ENCODE measurements at regions not wholly inside any gene's neighbourhood (a gene's known extent, or its start where the extent isn't known, plus 50 kb on each side); places are given as distances from the start of the nearest gene placed in this dataset.

DNA sequence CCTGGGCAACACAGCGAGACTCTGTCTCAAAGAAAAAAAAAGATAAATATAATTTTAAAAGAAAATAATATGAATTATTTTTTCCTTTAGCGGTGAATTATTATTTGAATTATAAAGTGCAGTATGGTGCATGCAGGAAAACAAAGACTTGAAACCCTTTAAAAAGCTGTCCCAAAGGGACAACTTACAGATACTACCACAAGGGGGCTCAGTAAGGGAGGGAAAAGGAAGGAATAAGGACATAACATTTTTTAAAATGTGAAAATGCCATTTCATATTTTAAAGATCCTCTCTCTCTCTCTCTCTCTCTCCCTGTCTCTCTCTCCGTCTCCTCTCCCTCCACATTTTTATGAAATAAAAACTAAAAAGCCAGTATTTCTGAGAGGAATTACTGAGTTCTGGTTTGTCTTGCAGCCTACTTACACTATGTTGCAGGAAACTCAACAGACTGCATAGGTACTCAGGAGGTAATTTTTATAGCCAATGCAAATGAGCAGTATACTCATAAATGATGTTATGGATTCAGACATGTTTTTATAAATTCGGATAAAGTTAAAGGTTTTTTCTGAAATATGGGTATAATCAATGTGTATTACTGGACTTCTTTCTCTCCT, 455.0 kb upstream of the GJE1 start:
- DNase-seq (ENCODE audit: low read depth): peak; percentile 46

GRCh38 chr6:141675957-141676356, 456.8 kb upstream of the GJE1 start:
- peak; percentile 13 for DNase-seq (ENCODE audit: low read depth)

DNA sequence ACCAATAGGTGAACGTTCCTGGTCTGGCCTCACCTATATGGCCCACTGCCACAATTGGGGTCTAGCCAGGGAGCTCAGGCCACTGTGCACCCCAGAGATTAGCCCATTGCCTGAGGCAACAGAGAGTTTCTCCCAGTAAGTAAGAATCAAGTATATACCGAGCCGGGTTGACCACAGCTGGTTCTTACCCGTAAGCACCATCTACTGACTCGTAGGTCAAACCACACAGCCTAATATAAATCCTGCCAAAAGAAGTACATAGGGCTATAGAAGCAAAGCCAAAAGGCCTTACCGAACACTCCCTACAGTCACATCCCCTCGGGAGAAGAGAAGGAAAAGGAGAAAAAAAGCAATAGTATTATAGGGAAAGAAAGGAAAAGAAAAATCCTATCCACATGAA, 463.6 kb upstream of the GJE1 start:
- DNase-seq (ENCODE audit: low read depth): no peak

GRCh38 chr6:141667580-141668309, 465.0 kb upstream of the GJE1 start:
- peak; percentile 66 for DNase-seq (ENCODE audit: low read depth)

GRCh38 chr6:141666187-141666586, 466.5 kb upstream of the GJE1 start:
- no peak for DNase-seq (ENCODE audit: low read depth)

DNA sequence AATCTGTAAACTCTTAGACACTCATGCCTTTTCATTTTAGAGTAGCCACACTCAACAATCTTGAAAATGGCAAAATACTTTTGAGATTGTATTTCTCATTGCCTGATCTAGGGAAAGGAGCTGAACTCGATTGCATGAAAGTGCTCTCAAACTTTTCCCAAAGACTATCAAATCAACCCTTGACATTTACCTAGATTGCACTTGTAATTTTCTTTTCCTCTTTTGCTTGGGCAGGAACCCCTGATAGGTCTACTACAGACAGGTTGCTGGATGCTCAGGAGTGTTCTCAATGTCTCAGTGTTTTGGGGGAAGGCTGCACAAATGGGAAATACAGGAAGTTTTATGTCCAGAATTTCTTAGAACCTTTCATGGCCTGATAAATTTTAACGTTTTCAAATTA, 468.0 kb upstream of the GJE1 start:
- DNase-seq (ENCODE audit: low read depth): no peak

DNA sequence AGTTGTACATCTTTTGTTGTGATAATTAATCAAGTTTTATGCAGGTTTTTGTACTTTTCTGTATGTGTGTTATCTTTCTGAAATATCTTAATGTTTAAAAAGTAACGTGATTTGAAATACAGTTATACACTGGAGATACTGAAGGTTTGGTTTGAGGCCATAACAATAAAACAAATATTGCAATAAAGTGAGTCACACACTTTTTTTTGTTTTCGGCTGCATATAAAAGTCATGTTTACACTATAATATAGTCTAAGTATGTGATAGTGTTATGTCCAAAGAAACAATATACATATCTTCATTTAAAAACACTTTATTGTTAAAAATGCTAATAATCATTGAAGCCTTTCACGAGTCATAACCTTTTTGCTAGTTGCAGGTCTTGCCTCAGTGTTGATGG, 473.1 kb upstream of the GJE1 start:
- no peak for DNase-seq (ENCODE audit: low read depth)

DNA sequence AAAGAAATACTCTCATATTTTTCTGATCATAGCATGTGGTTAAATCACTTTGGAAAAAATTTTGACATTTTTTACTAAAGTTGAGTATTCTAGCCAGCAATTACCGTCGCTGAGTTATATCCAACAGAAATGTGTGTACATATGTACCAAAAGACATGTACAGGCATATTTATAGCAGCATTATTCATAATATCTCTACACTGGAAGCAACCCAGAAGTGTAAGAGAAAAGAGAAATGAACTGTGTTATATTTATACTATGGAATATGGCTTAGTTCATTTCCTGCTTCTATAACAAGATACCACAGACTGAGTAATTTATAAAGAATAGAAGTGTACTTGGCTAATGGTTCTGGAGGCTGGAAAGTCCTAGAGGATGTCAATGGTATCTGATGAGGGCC, 474.0 kb upstream of the GJE1 start:
- DNase-seq (ENCODE audit: low read depth): no peak

DNA sequence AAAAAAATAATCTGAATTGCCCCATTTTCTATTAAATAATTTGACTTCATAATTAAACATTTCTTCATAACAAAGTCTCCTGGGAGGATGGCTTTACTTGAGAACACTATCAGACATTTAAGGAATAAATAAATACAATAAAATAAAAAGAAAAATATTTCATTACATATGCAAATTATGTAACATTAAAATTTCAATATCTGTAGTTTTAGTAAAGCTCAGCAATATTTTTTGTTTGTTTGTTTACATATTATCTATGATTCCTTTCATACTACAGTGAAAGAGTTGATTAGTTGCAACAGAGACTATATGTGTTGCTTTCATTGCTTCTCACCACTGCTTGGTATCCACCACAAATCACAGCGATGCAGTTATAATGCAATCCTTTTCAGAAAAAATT, 474.9 kb upstream of the GJE1 start:
- no peak for DNase-seq (ENCODE audit: low read depth)

- no peak for DNase-seq (ENCODE audit: low read depth)
Observed at GRCh38 chr6:141653590-141653989, 479.1 kb upstream of the GJE1 start.

GRCh38 chr6:141641951-141642350, 490.8 kb upstream of the GJE1 start:
- no peak for DNase-seq (ENCODE audit: low read depth)

- no peak for DNase-seq (ENCODE audit: low read depth)
Observed at GRCh38 chr6:141641406-141641805, 491.3 kb upstream of the GJE1 start.

- no peak for DNase-seq (ENCODE audit: low read depth)
Observed at GRCh38 chr6:141635621-141636020, 497.1 kb upstream of the GJE1 start.

DNA sequence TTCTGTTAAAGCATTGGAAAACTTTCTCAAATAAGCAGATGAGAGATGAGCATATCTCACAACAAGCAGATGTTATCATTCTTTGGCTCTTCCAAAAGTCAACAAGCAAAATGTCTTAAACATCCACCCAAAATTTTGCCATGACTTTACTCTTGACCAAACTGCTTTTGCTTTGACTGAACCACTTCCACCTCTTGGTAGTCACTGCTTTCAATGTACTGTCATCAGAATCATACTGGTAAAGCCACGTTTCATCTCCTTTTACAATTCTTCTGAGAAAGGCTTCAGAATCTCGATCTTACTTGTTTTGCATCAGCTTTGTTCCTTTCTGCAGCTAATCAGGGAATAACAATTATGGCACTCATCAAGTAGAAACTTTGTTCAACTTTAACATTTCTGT, 498.5 kb upstream of the GJE1 start:
- DNase-seq (ENCODE audit: low read depth): no peak

DNA sequence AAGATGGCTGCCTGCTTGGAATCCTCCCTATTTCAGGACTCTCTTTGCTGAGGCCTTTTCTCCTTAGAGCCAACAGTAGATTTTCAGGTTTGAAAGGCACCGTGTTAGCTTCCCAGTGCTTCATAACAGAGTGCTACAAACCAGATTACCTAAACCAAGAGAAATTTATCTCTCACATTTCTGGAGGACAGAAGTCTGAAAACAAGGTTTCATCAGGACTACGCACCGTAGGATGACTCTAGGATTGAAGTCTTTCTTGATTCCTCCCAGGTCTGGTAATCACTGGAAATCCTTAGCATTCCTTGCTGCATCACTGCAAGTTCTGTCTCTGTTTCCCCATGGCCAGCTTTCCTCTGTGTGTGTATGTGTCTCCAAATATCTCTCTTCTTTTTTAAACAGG, 508.4 kb upstream of the GJE1 start:
- no peak for DNase-seq (ENCODE audit: low read depth)

- no peak for DNase-seq (ENCODE audit: low read depth)
Observed at GRCh38 chr6:141618180-141618581, 514.5 kb upstream of the GJE1 start.

DNA sequence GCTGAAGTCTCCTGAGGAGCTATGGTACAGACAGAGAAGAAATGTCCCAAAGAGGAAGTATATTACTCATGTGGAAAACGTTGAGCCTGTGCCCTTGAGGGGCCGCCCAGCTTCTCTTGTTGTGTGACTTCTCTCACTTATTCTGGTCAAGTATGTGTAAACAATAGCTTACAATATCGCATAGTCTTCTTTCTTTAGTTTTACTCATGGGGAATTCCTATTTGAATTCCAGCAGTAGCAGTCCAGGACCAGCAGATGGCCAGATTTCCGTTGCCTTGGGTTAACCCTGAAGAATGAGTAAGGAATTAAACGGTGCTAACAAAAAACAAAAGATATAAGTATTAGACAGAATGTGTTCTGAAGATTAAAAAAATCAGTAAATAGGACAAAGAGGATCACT, 522.0 kb upstream of the GJE1 start:
- peak; percentile 40 for DNase-seq (ENCODE audit: low read depth)

DNA sequence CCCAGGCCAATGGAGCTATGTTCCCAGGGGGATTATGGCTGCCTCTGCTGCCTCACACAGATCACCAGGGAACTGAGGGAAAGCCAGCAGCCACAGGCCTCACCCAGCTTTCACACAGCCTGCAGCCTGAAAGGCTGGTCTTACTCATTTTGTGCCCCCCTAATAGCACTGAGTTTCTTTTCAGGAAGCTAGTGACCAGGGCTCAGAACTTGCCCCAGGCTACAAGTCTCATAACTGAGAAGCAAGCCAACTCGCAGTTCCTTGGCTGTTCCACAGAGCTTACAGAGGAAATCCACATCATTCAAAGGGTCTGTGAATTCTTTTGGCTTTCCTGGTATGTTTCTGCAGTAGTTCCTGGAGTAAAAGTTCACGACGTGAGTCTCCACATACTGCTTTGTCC, 524.8 kb upstream of the GJE1 start:
- no peak for DNase-seq (ENCODE audit: low read depth)

- peak; percentile 36 for DNase-seq (ENCODE audit: low read depth)
Observed at GRCh38 chr6:141598487-141598886, 534.2 kb upstream of the GJE1 start.

DNA sequence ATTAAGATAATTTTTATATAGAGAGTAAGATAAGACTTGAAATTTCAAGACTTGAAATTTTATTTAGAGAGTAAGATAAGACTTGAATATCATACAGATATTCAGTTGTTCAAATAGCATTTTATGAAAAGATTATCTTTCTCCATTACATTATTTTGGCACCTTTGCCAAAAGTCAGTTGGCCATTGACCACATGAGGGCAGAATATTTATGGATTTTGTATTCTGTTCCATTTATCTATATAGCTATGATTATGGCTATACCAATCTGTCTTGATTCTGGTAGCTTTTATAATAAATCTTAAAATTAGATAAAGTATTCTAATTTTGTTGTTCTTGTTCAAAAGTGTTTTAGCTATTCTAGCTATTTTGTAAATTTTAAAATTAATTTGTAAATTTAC, 537.9 kb upstream of the GJE1 start:
- no peak for DNase-seq (ENCODE audit: low read depth)

DNA sequence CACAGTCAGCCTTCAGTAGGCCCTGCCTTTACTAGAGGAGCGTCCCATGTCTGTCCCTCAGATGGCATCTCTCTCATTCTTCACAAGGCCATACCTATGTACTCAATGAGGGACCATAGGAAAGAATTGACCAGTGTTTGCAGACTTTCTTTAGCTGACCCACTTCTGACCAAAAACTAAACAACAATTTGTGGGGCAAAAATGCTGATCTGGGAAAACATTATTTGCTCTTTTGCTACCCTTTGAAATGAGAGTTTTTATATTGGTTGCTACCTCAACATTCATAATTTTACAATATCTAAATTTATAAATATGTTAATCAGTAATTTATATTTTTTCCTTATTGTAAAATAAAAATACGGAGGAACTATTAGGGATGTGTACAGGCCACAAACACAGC, 539.4 kb upstream of the GJE1 start:
- no peak for DNase-seq (ENCODE audit: low read depth)

DNA sequence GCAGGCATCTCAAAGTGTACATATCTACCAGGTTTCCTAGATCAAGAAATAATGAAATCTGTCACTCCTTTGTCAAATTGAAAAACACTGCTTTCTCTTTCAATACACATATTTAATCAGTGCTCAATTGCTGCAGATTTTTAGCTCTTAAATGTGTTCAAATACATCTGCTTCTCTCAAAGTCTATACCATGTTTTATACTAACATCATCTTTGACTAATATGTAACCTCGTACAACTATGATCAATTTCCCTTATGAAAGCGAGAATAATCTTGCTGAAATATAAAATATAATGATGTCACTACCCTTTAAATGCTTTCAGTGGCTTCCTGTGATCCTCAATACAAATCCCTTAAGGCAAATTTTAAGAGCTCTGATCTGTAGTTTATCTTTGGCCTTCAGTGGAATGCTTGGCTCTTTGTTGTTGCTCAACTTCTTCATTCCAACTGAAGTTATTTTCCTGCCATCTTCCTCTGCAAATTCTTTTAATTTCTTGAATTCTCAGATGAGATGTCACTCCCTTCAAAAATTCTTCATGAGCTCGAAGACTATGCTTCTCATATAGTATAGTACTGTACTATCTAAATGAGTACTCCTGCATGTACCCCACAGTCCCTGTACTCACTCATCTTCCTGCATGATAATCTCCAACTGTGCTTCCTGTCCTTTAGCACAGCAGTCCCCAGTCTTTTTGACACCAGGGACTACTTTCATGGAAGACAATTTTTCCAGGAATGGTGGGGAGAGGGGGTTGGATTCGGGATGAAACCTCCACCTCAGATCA, 545.1 kb upstream of the GJE1 start:
- peak; percentile 89 for DNase-seq (ENCODE audit: low read depth)

DNA sequence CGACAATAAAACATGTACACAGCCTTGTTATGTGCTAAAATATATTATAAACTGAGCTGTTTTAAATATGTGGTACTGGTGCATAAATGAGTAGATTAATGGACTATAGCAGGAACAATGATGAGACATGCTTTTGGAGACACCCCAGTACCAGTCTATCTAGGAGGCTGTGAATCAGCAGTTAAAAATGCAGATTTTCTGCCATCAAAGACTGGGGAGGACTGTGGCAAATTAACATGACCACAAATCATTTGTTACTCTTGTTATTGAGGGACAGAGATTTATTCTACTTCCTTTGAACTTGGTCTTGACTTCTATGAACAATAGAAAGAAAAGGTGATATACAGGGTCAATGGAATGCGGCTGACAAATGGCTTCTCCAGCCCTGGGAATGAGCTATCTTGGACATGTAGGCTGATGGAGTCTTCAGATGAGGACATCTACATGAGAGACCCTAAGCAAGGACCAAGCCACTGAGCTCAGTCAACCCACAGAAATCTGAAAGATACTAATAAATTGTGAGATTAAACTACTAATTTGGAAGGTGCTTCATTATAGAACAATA, 551.7 kb upstream of the GJE1 start:
- DNase-seq (ENCODE audit: low read depth): peak; percentile 71
